K562 (cell line): ENCODE measurements at regions not wholly inside any gene's neighbourhood (a gene's known extent, or its start where the extent isn't known, plus 50 kb on each side); places are given as distances from the start of the nearest gene placed in this dataset.

Experiments used
- ATAC-seq: fragments of 200-7000 bp; cut with Tn5 transposase; 3 replicates; pipeline ENCODE4 v1.9.1; 2020; ENCODE audit warnings: moderate library complexity
- BruUV-seq: library from RNA; stranded (reverse); fragments of 400-500 nt; replicated peaks from 2 replicates; lab custom pipeline; 2021; lab: Mats Ljungman, UMichigan
- CTCF ChIA-PET: fragments of 300-600 bp; formaldehyde crosslinking; extraction: SDS; loops from one replicate; lab custom pipeline; 2021; ENCODE audit warnings: low intra/inter-chr PET ratio; lab: Yijun Ruan, JAX
- POLR2A ChIA-PET: fragments of 300-600, 350-650 bp; sonication (Branson Sonifier 250); formaldehyde crosslinking; extraction: SDS; loops from one replicate; lab custom pipeline; 2021; ENCODE audit warnings: antibody characterized with exemption, inconsistent platforms; lab: Yijun Ruan, JAX
- DNase-seq, 4 experiments: peaks; one replicate each; pipeline versions ENCODE4 v3.0.0 to v3.0.0-alpha.2; 2011 to 2018; ENCODE audit warnings: low spot score in 3 of 4, mixed read lengths in 3 of 4; ENCODE audit errors: extremely low read depth in 1 of 4
- FAIRE-seq: peaks from 2 replicates; lab custom pipeline; 2011; peaks lifted over from hg19 to GRCh38; lab: Jason Lieb, UNC
- H2AFZ ChIP-seq: 2 replicates; pipeline ENCODE4 v1.6.0; 2011; ENCODE audit warnings: low read depth, low read length, control low read depth, inconsistent platforms
- H3K27ac ChIP-seq: fragments of 200-600 bp; 3 replicates; pipeline ENCODE4 v1.8.0; 2011; ENCODE audit warnings: low read depth, mild to moderate bottlenecking, control low read depth, inconsistent platforms, low read length, moderate library complexity, mixed read lengths; ENCODE audit errors: extremely low read depth
- H3K27me3 ChIP-seq, 2 experiments: fragments of 300-600 bp in 1 of 2; 2 replicates in 1 of 2; 3 replicates in 1 of 2; pipeline versions ENCODE4 v1.6.0 to v1.8.0; 2011; ENCODE audit warnings: inconsistent platforms in 2 of 2, low read length in 2 of 2, mild to moderate bottlenecking in 1 of 2, mixed read lengths in 1 of 2, moderate library complexity in 1 of 2; ENCODE audit not compliant: control insufficient read depth in 2 of 2, insufficient read depth in 2 of 2
- H3K36me3 ChIP-seq: fragments of 300-600 bp; 3 replicates; pipeline ENCODE4 v1.8.0; 2011; ENCODE audit warnings: mild to moderate bottlenecking, low read length, inconsistent platforms; ENCODE audit not compliant: control insufficient read depth, insufficient read depth
- H3K4me1 ChIP-seq, 2 experiments: fragments of 200-600 bp in 1 of 2; replicated peaks in 1 of 2; 2 replicates in 1 of 2; 3 replicates in 1 of 2; pipeline versions ENCODE4 v1.5.1 to v1.8.0; 2011; ENCODE audit warnings: inconsistent platforms in 2 of 2, low read length in 2 of 2, mild to moderate bottlenecking in 1 of 2, mixed read lengths in 1 of 2, moderate library complexity in 1 of 2; ENCODE audit not compliant: control insufficient read depth in 2 of 2, insufficient read depth in 2 of 2
- H3K4me2 ChIP-seq: 2 replicates; pipeline ENCODE4 v1.6.1; 2011; ENCODE audit warnings: low read length, control low read depth, inconsistent platforms, mixed read lengths; ENCODE audit not compliant: insufficient read depth
- H3K4me3 ChIP-seq: fragments of 200-600 bp; sonication (generic), shearing (Covaris generic); 2 replicates; pipeline ENCODE4 v1.5.1; 2016; ENCODE audit warnings: control low read depth, inconsistent platforms
- H3K79me2 ChIP-seq: fragments of 200-600 bp; 3 replicates; pipeline ENCODE4 v1.8.0; 2011; ENCODE audit warnings: low read length, inconsistent platforms; ENCODE audit not compliant: control insufficient read depth, insufficient read depth
- H3K9ac ChIP-seq, 2 experiments: 2 replicates each; pipeline versions ENCODE4 v1.6.0 to v1.6.1; 2011; ENCODE audit warnings: low read depth in 2 of 2, low read length in 2 of 2, control low read depth in 1 of 2, inconsistent platforms in 1 of 2, mild to moderate bottlenecking in 1 of 2, mixed read lengths in 1 of 2; ENCODE audit not compliant: insufficient read depth in 1 of 2
- H3K9me1 ChIP-seq: one replicate; pipeline ENCODE4 v1.6.0; 2011; ENCODE audit warnings: inconsistent platforms, mild to moderate bottlenecking, low read length, moderate library complexity; ENCODE audit not compliant: control insufficient read depth, insufficient read depth
- H3K9me3 ChIP-seq: replicated peaks from 2 replicates; pipeline ENCODE4 v1.5.1; 2011; ENCODE audit warnings: low read depth, low read length, inconsistent platforms; ENCODE audit not compliant: control insufficient read depth, insufficient read depth
- H4K20me1 ChIP-seq: replicated peaks from 2 replicates; pipeline ENCODE4 v1.6.1; 2011; ENCODE audit warnings: low read length, inconsistent platforms, mixed read lengths; ENCODE audit not compliant: control insufficient read depth, insufficient read depth
- CC2D1A ChIP-seq: fragments of 450-650 bp; IDR thresholded peaks from 2 replicates; pipeline ENCODE4 v1.6.1; 2017; ENCODE audit warnings: mild to moderate bottlenecking
- CREB1 ChIP-seq, 2 experiments: sonication (generic) in 1 of 2; formaldehyde crosslinking in 1 of 2; IDR thresholded peaks; 2 replicates each; pipeline versions ENCODE4 v1.6.1 to v1.8.0; 2012 to 2022; ENCODE audit warnings: inconsistent platforms in 1 of 2, mild to moderate bottlenecking in 1 of 2, missing genetic modification reagents in 1 of 2, moderate library complexity in 1 of 2
- FOXK2 ChIP-seq, 2 experiments: fragments of 450-650 bp; IDR thresholded peaks in 1 of 2; conservative IDR thresholded peaks in 1 of 2; 2 replicates each; pipeline ENCODE4 v1.6.1; 2016; ENCODE audit warnings: low read depth in 2 of 2, mild to moderate bottlenecking in 1 of 2
- GATA2 ChIP-seq: sonication (generic); formaldehyde crosslinking; IDR thresholded peaks from 2 replicates; pipeline ENCODE4 v1.4.0; 2020; ENCODE audit warnings: mild to moderate bottlenecking, missing genetic modification reagents
- HCFC1 ChIP-seq: IDR thresholded peaks from 2 replicates; pipeline ENCODE4 v1.6.1; 2012; ENCODE audit warnings: low read depth, low read length, improper control_type of control experiment
- PCBP1 ChIP-seq: fragments of 200-400 bp; formaldehyde crosslinking; IDR thresholded peaks from 2 replicates; pipeline ENCODE4 v1.6.1; 2018; ENCODE audit warnings: mild to moderate bottlenecking, low read depth, low read length; ENCODE audit not compliant: poor library complexity, severe bottlenecking
- SIRT6 ChIP-seq: IDR thresholded peaks from one replicate; pipeline ENCODE4 v1.6.1; 2012; ENCODE audit warnings: low read depth, mild to moderate bottlenecking, control low read depth, inconsistent platforms, low read length, moderate library complexity
- SMAD4 ChIP-seq: fragments of 250-450 bp; sonication (Bioruptor Pico); conservative IDR thresholded peaks from 2 replicates; pipeline ENCODE4 v1.8.0; 2021; ENCODE audit warnings: inconsistent platforms, mild to moderate bottlenecking, moderate library complexity
- ZNF764 ChIP-seq: fragments of 250-450 bp; sonication (Bioruptor Pico); IDR thresholded peaks from 2 replicates; pipeline ENCODE4 v1.4.0; 2020; ENCODE audit warnings: low read depth, mild to moderate bottlenecking, moderate library complexity
- WGBS: fragments of 100-300 bp; shearing (Covaris generic); methylation state at CpG from one replicate; pipeline ENCODE4 v1.1.6; 2016; ENCODE audit warnings: low coverage, mixed read lengths; ENCODE audit not compliant: insufficient coverage; ENCODE audit errors: missing lambda C conversion rate; 5-methylcytosine and 5-hydroxymethylcytosine counted together
- in situ Hi-C: fragments of 300-500 bp; cut with MboI; formaldehyde crosslinking; loops from 4 replicates; pipeline ENCODE4 v1.15.0; 2018; ENCODE audit warnings: inconsistent platforms, mixed read lengths
- intact Hi-C: fragments of 100-400 bp; cut with micrococcal nuclease; formaldehyde crosslinking; loops from 2 replicates; pipeline ENCODE4 v1.14.2; 2022
- TF ChIP-seq, protein P1 (sequence below): sonication (generic); formaldehyde crosslinking; IDR thresholded peaks from 2 replicates; pipeline ENCODE4 v1.8.1; 2023; ENCODE audit warnings: mild to moderate bottlenecking, missing genetic modification reagents

DNA sequence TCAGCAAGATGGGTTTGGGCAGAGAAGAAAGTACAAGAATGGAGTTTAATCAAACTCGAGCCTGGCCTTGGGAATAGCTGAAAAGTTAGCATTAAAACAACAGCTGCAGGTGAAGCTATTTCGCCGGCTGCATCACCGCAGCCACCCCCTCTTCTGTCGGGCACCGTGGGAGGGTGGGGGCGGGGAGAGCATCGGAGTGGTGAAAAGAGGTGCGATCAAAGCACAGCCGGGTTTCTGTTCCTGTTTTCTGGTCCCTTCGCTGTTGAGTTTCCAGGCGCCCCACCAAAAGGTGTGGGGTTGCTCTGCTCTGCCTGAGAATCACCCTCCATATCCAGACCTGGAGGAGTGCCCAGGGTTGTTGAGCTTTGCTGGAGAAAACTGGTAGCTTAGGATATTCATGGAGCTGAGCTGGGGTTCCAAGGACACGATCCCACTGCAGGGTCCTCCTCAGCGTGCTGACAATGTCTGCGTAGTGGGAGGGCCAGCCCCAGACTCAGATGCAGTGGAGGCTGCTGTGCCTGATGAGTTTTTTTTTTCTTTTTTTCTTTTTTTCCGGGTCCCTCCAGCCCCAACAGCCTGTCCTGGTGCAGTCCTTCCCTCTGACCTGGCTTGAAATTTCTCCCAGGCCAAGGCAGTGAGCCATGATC is 127.5 kb upstream of the C1orf174 start:
- no peak overlapping the region for H3K4me2 ChIP-seq

DNA sequence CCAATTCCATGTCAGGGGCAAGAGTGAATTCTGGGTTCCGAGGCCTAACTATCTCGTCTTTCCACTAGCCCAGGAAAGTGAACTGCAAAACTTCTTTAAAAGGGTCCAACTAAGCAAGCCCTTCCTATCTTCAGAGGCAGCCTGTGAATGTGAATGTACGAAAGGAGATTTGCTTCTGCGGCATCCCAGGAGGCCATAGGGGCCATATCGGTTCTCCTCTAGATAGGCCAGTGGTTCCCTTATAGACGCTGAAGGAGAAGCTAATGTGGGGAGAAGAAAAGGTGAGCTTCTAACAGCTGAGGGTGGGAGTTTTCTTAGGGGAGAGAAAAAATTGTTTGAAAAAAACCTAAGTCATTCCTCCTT is 128.0 kb upstream of the C1orf174 start:
- CTCF ChIA-PET = no interaction called here
- Histone ChIP-seq H2AFZ (no peak overlapping the region), H3K27me3 (peaks cover 0 to 12% of the 10 kb centered on the region in 2 experiments; a peak in 1 of 5 replicates), H3K36me3 (no peaks in the 10 kb centered on the region), H4K20me1 (no peaks in the 10 kb centered on the region), H3K9me3 (no peaks in the 10 kb centered on the region), H3K4me3 (no peak overlapping the region), H3K79me2 (no peaks in the 10 kb centered on the region), H3K4me2 (no peak overlapping the region), H3K27ac (no peak overlapping the region), H3K9ac (no peak overlapping the region), H3K4me1 (no peaks in the 10 kb centered on the region), H3K9me1 (no peaks in the 10 kb centered on the region)
- intact Hi-C loops = no loop called here
- ATAC-seq (no peak), FAIRE-seq (no peak), DNase-seq (no peak)
- POLR2A ChIA-PET = interaction anchor here (0.7 kb wide), 1 partner anchor 49 kb away, joined by 3 read pairs; no protein-coding TSS in a partner anchor
- in situ Hi-C loops = no loop called here
- no TSS peak for BruUV-seq
- 1% methylated on average over 6 of the region's 6 CpGs for WGBS
- TF ChIP-seq PCBP1 = no peak
- TF ChIP-seq CC2D1A = no peak
- no peak for TF ChIP-seq SMAD4
- TF ChIP-seq GATA2 = no peak
- TF ChIP-seq HCFC1 = no peak
- TF ChIP-seq ZNF764 (CRISPR knock-in tag) = no peak
- TF ChIP-seq SIRT6 = no peak
- TF ChIP-seq CREB1 (IDR thresholded peaks at IDR 0.05) = no peak
- no peak for TF ChIP-seq CREB1 (CRISPR knock-in tag; IDR thresholded peaks at IDR 0.05)
- TF ChIP-seq FOXK2 (conservative IDR thresholded peaks at IDR 0.05 in 1 of 2, IDR thresholded peaks at IDR 0.05 in 1 of 2; ENCODE audit: low read depth in 2 of 2) = no peak

More for the DNA sequence above, 127.5 kb upstream of the C1orf174 start:
- Histone ChIP-seq H3K9ac (no peak overlapping the region), H3K27me3 (peaks cover 0 to 17% of the 10 kb centered on the region in 2 experiments; a peak in 1 of 5 replicates), H3K9me1 (no peaks in the 10 kb centered on the region), H4K20me1 (no peaks in the 10 kb centered on the region), H3K36me3 (no peaks in the 10 kb centered on the region), H3K27ac (no peak overlapping the region), H3K9me3 (no peaks in the 10 kb centered on the region), H3K4me3 (no peak overlapping the region), H3K79me2 (no peaks in the 10 kb centered on the region), H2AFZ (no peak overlapping the region), H3K4me1 (no peaks in the 10 kb centered on the region)
- BruUV-seq = no TSS peak
- intact Hi-C loops (no loop called here), in situ Hi-C loops (no loop called here)
- DNase-seq (no peak), FAIRE-seq (no peak), ATAC-seq (no peak)
- TF ChIP-seq CC2D1A = no peak
- TF ChIP-seq, protein P1, sequence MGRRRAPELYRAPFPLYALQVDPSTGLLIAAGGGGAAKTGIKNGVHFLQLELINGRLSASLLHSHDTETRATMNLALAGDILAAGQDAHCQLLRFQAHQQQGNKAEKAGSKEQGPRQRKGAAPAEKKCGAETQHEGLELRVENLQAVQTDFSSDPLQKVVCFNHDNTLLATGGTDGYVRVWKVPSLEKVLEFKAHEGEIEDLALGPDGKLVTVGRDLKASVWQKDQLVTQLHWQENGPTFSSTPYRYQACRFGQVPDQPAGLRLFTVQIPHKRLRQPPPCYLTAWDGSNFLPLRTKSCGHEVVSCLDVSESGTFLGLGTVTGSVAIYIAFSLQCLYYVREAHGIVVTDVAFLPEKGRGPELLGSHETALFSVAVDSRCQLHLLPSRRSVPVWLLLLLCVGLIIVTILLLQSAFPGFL (CRISPR knock-in tag) = no peak
- ChIA-PET POLR2A (interaction anchor here (1.0 kb wide), 2 partner anchors 10 to 21 kb away, joined by 3 read pairs; no protein-coding TSS in a partner anchor), CTCF (no interaction called here)
- WGBS = under 1% methylated on average over 16 of the region's 16 CpGs
